ENCODE measurements at regions not wholly inside any gene's neighbourhood (a gene's known extent, or its start where the extent isn't known, plus 50 kb on each side); places are given as distances from the start of the nearest gene placed in this dataset.

- TF ChIP-seq FOXP4 (CRISPR knock-in tag; IDR thresholded peaks at IDR 0.05) (no peak), NFE2L1 (CRISPR knock-in tag; IDR thresholded peaks at IDR 0.05) (no peak)
Observed at GRCh38 chr9:119453980-119454379, 84.7 kb upstream of the BRINP1 start (continued).

GRCh38 chr9:119453490-119453911, 84.3 kb upstream of the BRINP1 start:
- no peak for ATAC-seq
- H3K4me3 Mint-ChIP-seq, result no peak overlapping the region
- peaks cover 9% of the 10 kb centered on the region for H3K9me3 Mint-ChIP-seq
- ChIA-PET POLR2A (no interaction called here), CTCF (no interaction called here)
- H3K27me3 Mint-ChIP-seq (ENCODE audit: low read depth), result no peaks in the 10 kb centered on the region; the same call in 1 of the 2 replicates
- H3K4me1 Mint-ChIP-seq, result no peaks in the 10 kb centered on the region
- TF ChIP-seq RORB (CRISPR knock-in tag; IDR thresholded peaks at IDR 0.05) (no peak), ARID4B (CRISPR knock-in tag; IDR thresholded peaks at IDR 0.05; ENCODE audit: borderline replicate concordance) (no peak), ATF6 (CRISPR knock-in tag; IDR thresholded peaks at IDR 0.05) (no peak), ZNF219 (CRISPR knock-in tag; IDR thresholded peaks at IDR 0.05; ENCODE audit: borderline replicate concordance) (no peak), ERG (CRISPR knock-in tag; IDR thresholded peaks at IDR 0.05) (no peak), NR2C2 (CRISPR knock-in tag; IDR thresholded peaks at IDR 0.05) (no peak), FOXJ3 (CRISPR knock-in tag; IDR thresholded peaks at IDR 0.05; ENCODE audit: borderline replicate concordance) (no peak)
- TF ChIP-seq, protein P1, sequence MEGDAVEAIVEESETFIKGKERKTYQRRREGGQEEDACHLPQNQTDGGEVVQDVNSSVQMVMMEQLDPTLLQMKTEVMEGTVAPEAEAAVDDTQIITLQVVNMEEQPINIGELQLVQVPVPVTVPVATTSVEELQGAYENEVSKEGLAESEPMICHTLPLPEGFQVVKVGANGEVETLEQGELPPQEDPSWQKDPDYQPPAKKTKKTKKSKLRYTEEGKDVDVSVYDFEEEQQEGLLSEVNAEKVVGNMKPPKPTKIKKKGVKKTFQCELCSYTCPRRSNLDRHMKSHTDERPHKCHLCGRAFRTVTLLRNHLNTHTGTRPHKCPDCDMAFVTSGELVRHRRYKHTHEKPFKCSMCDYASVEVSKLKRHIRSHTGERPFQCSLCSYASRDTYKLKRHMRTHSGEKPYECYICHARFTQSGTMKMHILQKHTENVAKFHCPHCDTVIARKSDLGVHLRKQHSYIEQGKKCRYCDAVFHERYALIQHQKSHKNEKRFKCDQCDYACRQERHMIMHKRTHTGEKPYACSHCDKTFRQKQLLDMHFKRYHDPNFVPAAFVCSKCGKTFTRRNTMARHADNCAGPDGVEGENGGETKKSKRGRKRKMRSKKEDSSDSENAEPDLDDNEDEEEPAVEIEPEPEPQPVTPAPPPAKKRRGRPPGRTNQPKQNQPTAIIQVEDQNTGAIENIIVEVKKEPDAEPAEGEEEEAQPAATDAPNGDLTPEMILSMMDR (IDR thresholded peaks at IDR 0.05), result no peak
- TF ChIP-seq, protein P2, sequence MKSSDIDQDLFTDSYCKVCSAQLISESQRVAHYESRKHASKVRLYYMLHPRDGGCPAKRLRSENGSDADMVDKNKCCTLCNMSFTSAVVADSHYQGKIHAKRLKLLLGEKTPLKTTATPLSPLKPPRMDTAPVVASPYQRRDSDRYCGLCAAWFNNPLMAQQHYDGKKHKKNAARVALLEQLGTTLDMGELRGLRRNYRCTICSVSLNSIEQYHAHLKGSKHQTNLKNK (CRISPR knock-in tag; IDR thresholded peaks at IDR 0.05), result no peak
- no peak for DNase-seq (ENCODE audit: low spot score)
- 0 out of 2 replicates have a peak, but pooled peaks cover 3% of the 10 kb centered on the region for H3K36me3 Mint-ChIP-seq
- H3K27ac Mint-ChIP-seq, result no peak overlapping the region

DNA sequence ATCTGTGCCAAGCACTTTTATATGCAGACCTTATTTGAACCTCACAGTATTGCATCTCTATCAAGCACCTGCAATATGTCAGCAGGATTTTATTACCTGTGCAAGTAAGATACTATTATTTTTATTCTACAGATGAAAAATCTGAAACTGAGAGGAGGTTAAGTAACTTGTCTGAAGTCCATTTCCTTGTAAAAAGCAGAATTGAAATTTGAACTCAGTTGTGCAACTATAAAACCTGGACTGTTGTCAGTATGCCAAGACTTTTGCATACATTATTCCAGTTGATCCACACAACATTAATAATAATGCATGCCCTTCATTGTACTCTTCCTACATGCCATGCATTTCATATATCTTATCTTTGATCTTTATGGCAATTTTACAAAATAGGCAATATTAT, 82.2 kb upstream of the BRINP1 start:
- Mint-ChIP-seq H3K27ac (no peak overlapping the region), H3K36me3 (0 out of 2 replicates have a peak, but pooled peaks cover 3% of the 10 kb centered on the region), H3K4me1 (no peaks in the 10 kb centered on the region), H3K4me3 (no peak overlapping the region), H3K9me3 (peaks cover 9% of the 10 kb centered on the region), H3K27me3 (ENCODE audit: low read depth) (no peaks in the 10 kb centered on the region; the same call in 1 of the 2 replicates)
- POLR2A ChIA-PET, result no interaction called here
- DNase-seq (ENCODE audit: low spot score) (no peak), ATAC-seq (no peak)
- CTCF ChIA-PET, result interaction anchor here (0.9 kb wide), 1 partner anchor 76 kb away, joined by 3 read pairs; no protein-coding TSS in a partner anchor
- TF ChIP-seq, protein P3, sequence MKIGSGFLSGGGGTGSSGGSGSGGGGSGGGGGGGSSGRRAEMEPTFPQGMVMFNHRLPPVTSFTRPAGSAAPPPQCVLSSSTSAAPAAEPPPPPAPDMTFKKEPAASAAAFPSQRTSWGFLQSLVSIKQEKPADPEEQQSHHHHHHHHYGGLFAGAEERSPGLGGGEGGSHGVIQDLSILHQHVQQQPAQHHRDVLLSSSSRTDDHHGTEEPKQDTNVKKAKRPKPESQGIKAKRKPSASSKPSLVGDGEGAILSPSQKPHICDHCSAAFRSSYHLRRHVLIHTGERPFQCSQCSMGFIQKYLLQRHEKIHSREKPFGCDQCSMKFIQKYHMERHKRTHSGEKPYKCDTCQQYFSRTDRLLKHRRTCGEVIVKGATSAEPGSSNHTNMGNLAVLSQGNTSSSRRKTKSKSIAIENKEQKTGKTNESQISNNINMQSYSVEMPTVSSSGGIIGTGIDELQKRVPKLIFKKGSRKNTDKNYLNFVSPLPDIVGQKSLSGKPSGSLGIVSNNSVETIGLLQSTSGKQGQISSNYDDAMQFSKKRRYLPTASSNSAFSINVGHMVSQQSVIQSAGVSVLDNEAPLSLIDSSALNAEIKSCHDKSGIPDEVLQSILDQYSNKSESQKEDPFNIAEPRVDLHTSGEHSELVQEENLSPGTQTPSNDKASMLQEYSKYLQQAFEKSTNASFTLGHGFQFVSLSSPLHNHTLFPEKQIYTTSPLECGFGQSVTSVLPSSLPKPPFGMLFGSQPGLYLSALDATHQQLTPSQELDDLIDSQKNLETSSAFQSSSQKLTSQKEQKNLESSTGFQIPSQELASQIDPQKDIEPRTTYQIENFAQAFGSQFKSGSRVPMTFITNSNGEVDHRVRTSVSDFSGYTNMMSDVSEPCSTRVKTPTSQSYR (CRISPR knock-in tag; IDR thresholded peaks at IDR 0.05), result no peak
- TF ChIP-seq, protein P2 (CRISPR knock-in tag; IDR thresholded peaks at IDR 0.05), result no peak
- TF ChIP-seq CREB1 (CRISPR knock-in tag; IDR thresholded peaks at IDR 0.05), result no peak
- TF ChIP-seq, protein P4, sequence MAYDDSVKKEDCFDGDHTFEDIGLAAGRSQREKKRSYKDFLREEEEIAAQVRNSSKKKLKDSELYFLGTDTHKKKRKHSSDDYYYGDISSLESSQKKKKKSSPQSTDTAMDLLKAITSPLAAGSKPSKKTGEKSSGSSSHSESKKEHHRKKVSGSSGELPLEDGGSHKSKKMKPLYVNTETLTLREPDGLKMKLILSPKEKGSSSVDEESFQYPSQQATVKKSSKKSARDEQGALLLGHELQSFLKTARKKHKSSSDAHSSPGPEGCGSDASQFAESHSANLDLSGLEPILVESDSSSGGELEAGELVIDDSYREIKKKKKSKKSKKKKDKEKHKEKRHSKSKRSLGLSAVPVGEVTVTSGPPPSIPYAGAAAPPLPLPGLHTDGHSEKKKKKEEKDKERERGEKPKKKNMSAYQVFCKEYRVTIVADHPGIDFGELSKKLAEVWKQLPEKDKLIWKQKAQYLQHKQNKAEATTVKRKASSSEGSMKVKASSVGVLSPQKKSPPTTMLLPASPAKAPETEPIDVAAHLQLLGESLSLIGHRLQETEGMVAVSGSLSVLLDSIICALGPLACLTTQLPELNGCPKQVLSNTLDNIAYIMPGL (CRISPR knock-in tag; IDR thresholded peaks at IDR 0.05), result no peak
- TF ChIP-seq FOXP1 (CRISPR knock-in tag; IDR thresholded peaks at IDR 0.05; ENCODE audit: borderline replicate concordance), result no peak
